GM23338 (cell line): ENCODE measurements at regions not wholly inside any gene's neighbourhood (a gene's known extent, or its start where the extent isn't known, plus 50 kb on each side); places are given as distances from the start of the nearest gene placed in this dataset.

Source experiments
- ATAC-seq: fragments of 200-7000 bp; cut with Tn5 transposase; 3 replicates; pipeline ENCODE4 v1.9.1; 2020
- DNase-seq: peaks from one replicate; pipeline ENCODE4 v3.0.0-alpha.2; 2015; ENCODE audit warnings: low spot score
- H2AFZ ChIP-seq: fragments of 200-600 bp; sonication (generic); 2 replicates; pipeline ENCODE4 v1.8.0; 2016; ENCODE audit warnings: antibody characterized with exemption, mild to moderate bottlenecking, moderate library complexity
- H3F3A ChIP-seq: fragments of 200-600 bp; sonication (generic); replicated peaks from 2 replicates; pipeline ENCODE4 v1.8.0; 2017; ENCODE audit warnings: antibody characterized with exemption, mixed run types, low read depth
- H3K27ac ChIP-seq: fragments of 200-600 bp; sonication (generic); 2 replicates; pipeline ENCODE4 v1.6.1; 2016; ENCODE audit warnings: low read depth
- H3K27me3 ChIP-seq: fragments of 200-600 bp; sonication (generic); 2 replicates; pipeline ENCODE4 v1.8.0; 2016; ENCODE audit warnings: mild to moderate bottlenecking, mixed run types, moderate library complexity; ENCODE audit not compliant: insufficient read depth
- H3K36me3 ChIP-seq: fragments of 200-600 bp; sonication (generic); 2 replicates; pipeline ENCODE4 v1.8.0; 2016; ENCODE audit warnings: mild to moderate bottlenecking; ENCODE audit not compliant: insufficient read depth
- H3K4me1 ChIP-seq: fragments of 200-600 bp; sonication (generic); 2 replicates; pipeline ENCODE4 v1.8.0; 2016; ENCODE audit warnings: mild to moderate bottlenecking, moderate library complexity; ENCODE audit not compliant: insufficient read depth
- H3K4me2 ChIP-seq: fragments of 200-600 bp; sonication (generic); 2 replicates; pipeline ENCODE4 v1.7.1; 2017; ENCODE audit warnings: mixed run types
- H3K4me3 ChIP-seq: fragments of 200-600 bp; sonication (generic); 2 replicates; pipeline ENCODE4 v1.6.1; 2016; ENCODE audit warnings: mixed run types
- H3K79me2 ChIP-seq: fragments of 200-600 bp; sonication (generic); replicated peaks from 2 replicates; pipeline ENCODE4 v1.8.0; 2017; ENCODE audit warnings: mild to moderate bottlenecking; ENCODE audit not compliant: insufficient read depth
- H3K9me2 ChIP-seq: fragments of 200-600 bp; sonication (generic); 2 replicates; pipeline ENCODE4 v1.8.0; 2017; ENCODE audit not compliant: insufficient read depth
- H4K20me1 ChIP-seq: fragments of 200-600 bp; sonication (generic); replicated peaks from 2 replicates; pipeline ENCODE4 v1.8.0; 2017; ENCODE audit warnings: mild to moderate bottlenecking; ENCODE audit not compliant: insufficient read depth
- H3K27ac Mint-ChIP-seq: 2 replicates; pipeline ENCODE4 v1.8.0; 2020; ENCODE audit warnings: inconsistent platforms, mild to moderate bottlenecking, moderate library complexity, mixed read lengths
- H3K27me3 Mint-ChIP-seq: 3 replicates; pipeline ENCODE4 v1.8.0; 2022; ENCODE audit warnings: low read depth, mild to moderate bottlenecking, moderate library complexity, mixed read lengths, inconsistent platforms; ENCODE audit not compliant: insufficient read depth, poor library complexity
- H3K36me3 Mint-ChIP-seq: 3 replicates; pipeline ENCODE4 v1.8.0; 2021; ENCODE audit warnings: low read depth, mild to moderate bottlenecking, inconsistent platforms, moderate library complexity, mixed read lengths
- H3K4me1 Mint-ChIP-seq: 3 replicates; pipeline ENCODE4 v1.8.0; 2020; ENCODE audit warnings: mild to moderate bottlenecking, inconsistent platforms, mixed read lengths
- H3K4me3 Mint-ChIP-seq: 3 replicates; pipeline ENCODE4 v1.8.0; 2021; ENCODE audit warnings: moderate library complexity, mild to moderate bottlenecking, inconsistent platforms, mixed read lengths
- H3K9me3 Mint-ChIP-seq: 3 replicates; pipeline ENCODE4 v1.8.0; 2020; ENCODE audit warnings: moderate library complexity, mild to moderate bottlenecking, inconsistent platforms, mixed read lengths
- CTCF ChIP-seq, 2 experiments: fragments of 200-600 bp in 1 of 2; sonication (generic) in 1 of 2; conservative IDR thresholded peaks; 2 replicates each; pipeline versions ENCODE4 v1.5.1 to v1.6.1; 2016 to 2017; ENCODE audit warnings: antibody characterized with exemption in 2 of 2, low read depth in 2 of 2, mild to moderate bottlenecking in 2 of 2, moderate library complexity in 1 of 2
- ETS1 ChIP-seq: IDR thresholded peaks from 2 replicates; pipeline ENCODE4 v1.6.1; 2016; ENCODE audit warnings: antibody characterized with exemption
- EZH2 ChIP-seq: fragments of 200-600 bp; sonication (generic); IDR thresholded peaks from one replicate; pipeline ENCODE4 v1.8.0; 2017; ENCODE audit warnings: antibody characterized with exemption, mild to moderate bottlenecking, low read depth; ENCODE audit not compliant: unreplicated experiment
- EZH2phosphoT487 ChIP-seq: fragments of 200-600 bp; sonication (generic); IDR thresholded peaks from one replicate; pipeline ENCODE4 v1.8.1; 2018; ENCODE audit warnings: antibody characterized with exemption; ENCODE audit not compliant: unreplicated experiment
- NANOG ChIP-seq: IDR thresholded peaks from 2 replicates; pipeline ENCODE4 v1.6.1; 2016; ENCODE audit warnings: antibody characterized with exemption, borderline replicate concordance
- POLR2AphosphoS5 ChIP-seq: IDR thresholded peaks from 2 replicates; pipeline ENCODE4 v1.6.1; 2016; ENCODE audit warnings: antibody characterized with exemption, low read depth
- STAT1 ChIP-seq: IDR thresholded peaks from one replicate; pipeline ENCODE4 v1.6.1; 2016; ENCODE audit warnings: antibody characterized with exemption; ENCODE audit not compliant: unreplicated experiment
- ZNF114 ChIP-seq: fragments of 250-450 bp; sonication (Bioruptor Pico); IDR thresholded peaks from 2 replicates; pipeline ENCODE4 v1.5.0; 2020; ENCODE audit warnings: mild to moderate bottlenecking, moderate library complexity
- ZNF331 ChIP-seq: fragments of 250-450 bp; sonication (Bioruptor Pico); IDR thresholded peaks from 2 replicates; pipeline ENCODE4 v1.5.0; 2020; ENCODE audit warnings: low read depth, mild to moderate bottlenecking, moderate library complexity
- TF ChIP-seq, protein P1 (sequence below): IDR thresholded peaks from one replicate; pipeline ENCODE4 v1.6.1; 2018; ENCODE audit warnings: antibody characterized with exemption; ENCODE audit not compliant: unreplicated experiment
- TF ChIP-seq, protein P2 (sequence below): fragments of 250-450 bp; sonication (Bioruptor Pico); IDR thresholded peaks from 2 replicates; pipeline ENCODE4 v1.5.0; 2020; ENCODE audit warnings: mild to moderate bottlenecking, moderate library complexity

DNA sequence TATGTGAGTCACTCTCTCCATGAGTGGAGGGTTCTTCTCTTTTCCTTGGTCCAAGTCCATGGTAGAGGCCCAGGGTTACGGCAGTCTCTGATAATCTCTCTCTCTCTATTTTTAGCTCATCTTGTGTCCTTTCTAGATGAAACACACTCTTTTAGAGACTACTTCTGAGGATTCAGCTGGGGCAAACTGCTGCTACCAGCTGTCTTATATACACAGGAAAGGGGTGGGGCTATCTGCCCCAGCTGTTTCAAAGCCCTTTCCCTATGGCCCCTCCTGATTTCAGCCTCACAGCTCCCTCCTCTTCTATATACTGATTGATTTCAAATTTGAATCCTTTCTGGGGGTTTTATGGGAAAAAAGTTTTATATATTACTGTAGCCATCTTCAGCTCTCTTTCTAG lies 324.8 kb downstream of the RWDD3 start (continued):
- TF ChIP-seq, protein P1, sequence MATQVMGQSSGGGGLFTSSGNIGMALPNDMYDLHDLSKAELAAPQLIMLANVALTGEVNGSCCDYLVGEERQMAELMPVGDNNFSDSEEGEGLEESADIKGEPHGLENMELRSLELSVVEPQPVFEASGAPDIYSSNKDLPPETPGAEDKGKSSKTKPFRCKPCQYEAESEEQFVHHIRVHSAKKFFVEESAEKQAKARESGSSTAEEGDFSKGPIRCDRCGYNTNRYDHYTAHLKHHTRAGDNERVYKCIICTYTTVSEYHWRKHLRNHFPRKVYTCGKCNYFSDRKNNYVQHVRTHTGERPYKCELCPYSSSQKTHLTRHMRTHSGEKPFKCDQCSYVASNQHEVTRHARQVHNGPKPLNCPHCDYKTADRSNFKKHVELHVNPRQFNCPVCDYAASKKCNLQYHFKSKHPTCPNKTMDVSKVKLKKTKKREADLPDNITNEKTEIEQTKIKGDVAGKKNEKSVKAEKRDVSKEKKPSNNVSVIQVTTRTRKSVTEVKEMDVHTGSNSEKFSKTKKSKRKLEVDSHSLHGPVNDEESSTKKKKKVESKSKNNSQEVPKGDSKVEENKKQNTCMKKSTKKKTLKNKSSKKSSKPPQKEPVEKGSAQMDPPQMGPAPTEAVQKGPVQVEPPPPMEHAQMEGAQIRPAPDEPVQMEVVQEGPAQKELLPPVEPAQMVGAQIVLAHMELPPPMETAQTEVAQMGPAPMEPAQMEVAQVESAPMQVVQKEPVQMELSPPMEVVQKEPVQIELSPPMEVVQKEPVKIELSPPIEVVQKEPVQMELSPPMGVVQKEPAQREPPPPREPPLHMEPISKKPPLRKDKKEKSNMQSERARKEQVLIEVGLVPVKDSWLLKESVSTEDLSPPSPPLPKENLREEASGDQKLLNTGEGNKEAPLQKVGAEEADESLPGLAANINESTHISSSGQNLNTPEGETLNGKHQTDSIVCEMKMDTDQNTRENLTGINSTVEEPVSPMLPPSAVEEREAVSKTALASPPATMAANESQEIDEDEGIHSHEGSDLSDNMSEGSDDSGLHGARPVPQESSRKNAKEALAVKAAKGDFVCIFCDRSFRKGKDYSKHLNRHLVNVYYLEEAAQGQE: no peak
- TF ChIP-seq EZH2phosphoT487 (no peak), ZNF114 (CRISPR knock-in tag) (no peak), STAT1 (no peak), ZNF331 (CRISPR knock-in tag) (no peak), NANOG (no peak), EZH2 (no peak), CTCF (conservative IDR thresholded peaks at IDR 0.05; ENCODE audit: low read depth in 2 of 2) (no peak)

- no peak overlapping the region for H3K27ac Mint-ChIP-seq
- Histone ChIP-seq H2AFZ (no peak overlapping the region), H3K27me3 (no peaks in the 10 kb centered on the region), H3K4me1 (no peaks in the 10 kb centered on the region), H3K27ac (no peak overlapping the region), H3K4me2 (no peak overlapping the region), H4K20me1 (no peaks in the 10 kb centered on the region), H3F3A (no peaks in the 10 kb centered on the region), H3K79me2 (no peaks in the 10 kb centered on the region), H3K4me3 (no peak overlapping the region), H3K36me3 (peaks cover 9% of the 10 kb centered on the region), H3K9me2 (peaks cover 4% of the 10 kb centered on the region)
- H3K36me3 Mint-ChIP-seq: peaks cover 25% of the 10 kb centered on the region
- peaks cover 34% of the 10 kb centered on the region for H3K9me3 Mint-ChIP-seq
- no peaks in the 10 kb centered on the region for H3K4me1 Mint-ChIP-seq
- DNase-seq (no peak), ATAC-seq (no peak)
- TF ChIP-seq, protein P2, sequence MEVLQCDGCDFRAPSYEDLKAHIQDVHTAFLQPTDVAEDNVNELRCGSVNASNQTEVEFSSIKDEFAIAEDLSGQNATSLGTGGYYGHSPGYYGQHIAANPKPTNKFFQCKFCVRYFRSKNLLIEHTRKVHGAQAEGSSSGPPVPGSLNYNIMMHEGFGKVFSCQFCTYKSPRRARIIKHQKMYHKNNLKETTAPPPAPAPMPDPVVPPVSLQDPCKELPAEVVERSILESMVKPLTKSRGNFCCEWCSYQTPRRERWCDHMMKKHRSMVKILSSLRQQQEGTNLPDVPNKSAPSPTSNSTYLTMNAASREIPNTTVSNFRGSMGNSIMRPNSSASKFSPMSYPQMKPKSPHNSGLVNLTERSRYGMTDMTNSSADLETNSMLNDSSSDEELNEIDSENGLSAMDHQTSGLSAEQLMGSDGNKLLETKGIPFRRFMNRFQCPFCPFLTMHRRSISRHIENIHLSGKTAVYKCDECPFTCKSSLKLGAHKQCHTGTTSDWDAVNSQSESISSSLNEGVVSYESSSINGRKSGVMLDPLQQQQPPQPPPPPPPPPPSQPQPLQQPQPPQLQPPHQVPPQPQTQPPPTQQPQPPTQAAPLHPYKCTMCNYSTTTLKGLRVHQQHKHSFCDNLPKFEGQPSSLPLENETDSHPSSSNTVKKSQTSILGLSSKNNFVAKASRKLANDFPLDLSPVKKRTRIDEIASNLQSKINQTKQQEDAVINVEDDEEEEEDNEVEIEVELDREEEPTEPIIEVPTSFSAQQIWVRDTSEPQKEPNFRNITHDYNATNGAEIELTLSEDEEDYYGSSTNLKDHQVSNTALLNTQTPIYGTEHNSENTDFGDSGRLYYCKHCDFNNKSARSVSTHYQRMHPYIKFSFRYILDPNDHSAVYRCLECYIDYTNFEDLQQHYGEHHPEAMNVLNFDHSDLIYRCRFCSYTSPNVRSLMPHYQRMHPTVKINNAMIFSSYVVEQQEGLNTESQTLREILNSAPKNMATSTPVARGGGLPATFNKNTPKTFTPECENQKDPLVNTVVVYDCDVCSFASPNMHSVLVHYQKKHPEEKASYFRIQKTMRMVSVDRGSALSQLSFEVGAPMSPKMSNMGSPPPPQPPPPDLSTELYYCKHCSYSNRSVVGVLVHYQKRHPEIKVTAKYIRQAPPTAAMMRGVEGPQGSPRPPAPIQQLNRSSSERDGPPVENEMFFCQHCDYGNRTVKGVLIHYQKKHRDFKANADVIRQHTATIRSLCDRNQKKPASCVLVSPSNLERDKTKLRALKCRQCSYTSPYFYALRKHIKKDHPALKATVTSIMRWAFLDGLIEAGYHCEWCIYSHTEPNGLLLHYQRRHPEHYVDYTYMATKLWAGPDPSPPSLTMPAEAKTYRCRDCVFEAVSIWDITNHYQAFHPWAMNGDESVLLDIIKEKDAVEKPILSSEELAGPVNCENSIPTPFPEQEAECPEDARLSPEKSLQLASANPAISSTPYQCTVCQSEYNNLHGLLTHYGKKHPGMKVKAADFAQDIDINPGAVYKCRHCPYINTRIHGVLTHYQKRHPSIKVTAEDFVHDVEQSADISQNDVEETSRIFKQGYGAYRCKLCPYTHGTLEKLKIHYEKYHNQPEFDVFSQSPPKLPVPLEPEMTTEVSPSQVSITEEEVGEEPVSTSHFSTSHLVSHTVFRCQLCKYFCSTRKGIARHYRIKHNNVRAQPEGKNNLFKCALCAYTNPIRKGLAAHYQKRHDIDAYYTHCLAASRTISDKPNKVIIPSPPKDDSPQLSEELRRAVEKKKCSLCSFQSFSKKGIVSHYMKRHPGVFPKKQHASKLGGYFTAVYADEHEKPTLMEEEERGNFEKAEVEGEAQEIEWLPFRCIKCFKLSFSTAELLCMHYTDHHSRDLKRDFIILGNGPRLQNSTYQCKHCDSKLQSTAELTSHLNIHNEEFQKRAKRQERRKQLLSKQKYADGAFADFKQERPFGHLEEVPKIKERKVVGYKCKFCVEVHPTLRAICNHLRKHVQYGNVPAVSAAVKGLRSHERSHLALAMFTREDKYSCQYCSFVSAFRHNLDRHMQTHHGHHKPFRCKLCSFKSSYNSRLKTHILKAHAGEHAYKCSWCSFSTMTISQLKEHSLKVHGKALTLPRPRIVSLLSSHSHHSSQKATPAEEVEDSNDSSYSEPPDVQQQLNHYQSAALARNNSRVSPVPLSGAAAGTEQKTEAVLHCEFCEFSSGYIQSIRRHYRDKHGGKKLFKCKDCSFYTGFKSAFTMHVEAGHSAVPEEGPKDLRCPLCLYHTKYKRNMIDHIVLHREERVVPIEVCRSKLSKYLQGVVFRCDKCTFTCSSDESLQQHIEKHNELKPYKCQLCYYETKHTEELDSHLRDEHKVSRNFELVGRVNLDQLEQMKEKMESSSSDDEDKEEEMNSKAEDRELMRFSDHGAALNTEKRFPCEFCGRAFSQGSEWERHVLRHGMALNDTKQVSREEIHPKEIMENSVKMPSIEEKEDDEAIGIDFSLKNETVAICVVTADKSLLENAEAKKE: no peak
- TF ChIP-seq ETS1 (no peak), POLR2AphosphoS5 (no peak)
- H3K27me3 Mint-ChIP-seq: no peaks in the 10 kb centered on the region
- H3K4me3 Mint-ChIP-seq: no peak overlapping the region
Measured at GRCh38 chr1:95561346-95561745, 327.3 kb downstream of the RWDD3 start.
